ENCODE measurements at regions not wholly inside any gene's neighbourhood (a gene's known extent, or its start where the extent isn't known, plus 50 kb on each side); places are given as distances from the start of the nearest gene placed in this dataset.

GRCh38 chr18:45237343-45238098, 377.8 kb upstream of the SLC14A2 start:
- no peak for TF ChIP-seq PBX2 (CRISPR knock-in tag; IDR thresholded peaks at IDR 0.05)
- no peak for TF ChIP-seq CTCF (CRISPR knock-in tag; IDR thresholded peaks at IDR 0.05)
- no peak for TF ChIP-seq ZNF414 (CRISPR knock-in tag; IDR thresholded peaks at IDR 0.05)
- no peak for TF ChIP-seq ZNF225 (CRISPR knock-in tag; IDR thresholded peaks at IDR 0.05)
- TF ChIP-seq MYC (CRISPR knock-in tag; IDR thresholded peaks at IDR 0.05; ENCODE audit: borderline replicate concordance), result no peak
- TF ChIP-seq EZH2 (conservative IDR thresholded peaks at IDR 0.05; ENCODE audit: low read depth, low read length), result no peak
